ENCODE measurements at regions not wholly inside any gene's neighbourhood (a gene's known extent, or its start where the extent isn't known, plus 50 kb on each side); places are given as distances from the start of the nearest gene placed in this dataset.

DNA sequence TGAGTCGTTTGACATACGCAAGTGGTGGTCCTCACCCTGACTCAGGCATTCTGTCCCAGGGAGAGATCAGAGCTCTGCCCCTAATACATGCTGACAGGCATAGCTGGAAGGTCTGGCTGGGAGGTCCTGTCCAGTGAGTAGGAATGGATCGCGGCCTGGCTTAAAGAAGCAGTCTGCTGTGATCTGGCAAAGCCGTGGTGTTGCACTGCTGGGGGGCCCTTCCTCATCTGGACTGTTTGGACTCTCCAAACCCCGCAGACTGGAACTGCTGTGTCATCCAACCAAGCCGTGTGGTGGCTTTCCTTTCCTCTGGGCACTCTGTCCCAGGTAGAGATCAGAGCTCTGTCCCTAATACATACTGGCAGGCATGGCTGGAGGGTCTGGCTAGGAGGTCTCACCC is 64.3 kb upstream of the MAGEB16 start:
- H3K36me3 Mint-ChIP-seq: no peaks in the 10 kb centered on the region
- no peak overlapping the region for H3K4me3 Mint-ChIP-seq
- no peaks in the 10 kb centered on the region for H3K4me1 Mint-ChIP-seq
- H3K27ac Mint-ChIP-seq: no peak overlapping the region
- no peaks in the 10 kb centered on the region for H3K27me3 Mint-ChIP-seq
- H3K9me3 Mint-ChIP-seq: peaks cover 0 to 3% (median 2%) of the 10 kb centered on the region in 3 donors

DNA sequence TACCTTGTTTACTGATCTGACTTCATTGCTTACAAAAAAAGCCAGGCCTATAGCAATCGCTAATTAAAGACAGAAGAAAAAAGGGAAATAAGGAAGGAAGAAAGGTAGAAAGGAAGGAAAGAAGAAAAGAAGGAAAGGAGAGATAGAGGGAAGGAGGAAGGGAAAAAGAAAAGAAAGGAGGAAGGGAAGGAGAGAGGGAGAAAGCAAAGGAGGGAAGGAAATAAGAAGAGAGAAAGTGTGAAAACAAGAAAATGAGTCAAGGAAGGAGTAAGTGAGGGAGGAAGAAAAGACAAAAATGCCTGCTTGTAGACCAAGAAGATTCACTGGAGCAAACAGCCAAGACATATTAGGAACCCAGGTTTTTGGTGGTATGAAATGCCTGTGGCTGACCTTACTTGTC is 57.0 kb upstream of the MAGEB16 start:
- H3K4me1 Mint-ChIP-seq: no peaks in the 10 kb centered on the region
- H3K27me3 Mint-ChIP-seq: no peaks in the 10 kb centered on the region
- H3K36me3 Mint-ChIP-seq: no peaks in the 10 kb centered on the region
- H3K9me3 Mint-ChIP-seq: no peaks in the 10 kb centered on the region
- H3K4me3 Mint-ChIP-seq: no peak overlapping the region
- no peak overlapping the region for H3K27ac Mint-ChIP-seq

DNA sequence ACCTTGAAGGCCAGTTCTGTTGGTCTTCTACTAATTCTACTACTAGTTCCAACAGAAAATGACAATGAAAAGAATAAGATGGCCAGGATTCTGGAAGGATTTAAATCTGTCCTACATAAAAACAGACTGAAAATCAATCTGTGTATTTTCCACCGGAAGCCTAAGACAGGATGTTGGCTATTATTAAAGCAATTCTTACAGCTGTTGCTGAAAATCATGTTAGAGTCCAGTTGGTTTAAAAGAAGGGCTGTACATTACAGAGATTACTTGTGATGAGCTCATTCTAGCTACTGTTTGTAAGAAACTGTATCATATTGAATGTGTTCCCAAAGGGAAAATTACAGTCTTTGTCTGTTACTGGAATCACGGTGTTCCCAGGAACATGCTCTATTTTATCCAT is 54.8 kb upstream of the MAGEB16 start:
- no peaks in the 10 kb centered on the region for H3K36me3 Mint-ChIP-seq
- no peak overlapping the region for H3K27ac Mint-ChIP-seq
- H3K27me3 Mint-ChIP-seq: no peaks in the 10 kb centered on the region
- H3K4me3 Mint-ChIP-seq: no peak overlapping the region
- no peaks in the 10 kb centered on the region for H3K4me1 Mint-ChIP-seq
- peaks cover 0 to 2% (median 0%) of the 10 kb centered on the region in 3 donors for H3K9me3 Mint-ChIP-seq

Measured in IgD-negative memory B cell (primary cell).